Fibroblast of lung (primary cell): ENCODE measurements at regions not wholly inside any gene's neighbourhood (a gene's known extent, or its start where the extent isn't known, plus 50 kb on each side); places are given as distances from the start of the nearest gene placed in this dataset.

Experiments used
- EZH2 ChIP-seq: IDR thresholded peaks from 2 replicates; pipeline ENCODE4 v1.5.1; 2012; ENCODE audit warnings: low read length, control low read depth, mild to moderate bottlenecking; ENCODE audit errors: missing control alignments
- TF ChIP-seq, protein P1 (sequence below), 2 donors: IDR thresholded peaks in 1 of 2; conservative IDR thresholded peaks in 1 of 2; 1 replicate in 1 of 2; 2 replicates in 1 of 2; pipeline ENCODE4 v1.5.1; 2011 to 2012; ENCODE audit warnings: low read length in 2 of 2, control low read depth in 1 of 2, inconsistent platforms in 1 of 2, low read depth in 1 of 2, mild to moderate bottlenecking in 1 of 2

DNA sequence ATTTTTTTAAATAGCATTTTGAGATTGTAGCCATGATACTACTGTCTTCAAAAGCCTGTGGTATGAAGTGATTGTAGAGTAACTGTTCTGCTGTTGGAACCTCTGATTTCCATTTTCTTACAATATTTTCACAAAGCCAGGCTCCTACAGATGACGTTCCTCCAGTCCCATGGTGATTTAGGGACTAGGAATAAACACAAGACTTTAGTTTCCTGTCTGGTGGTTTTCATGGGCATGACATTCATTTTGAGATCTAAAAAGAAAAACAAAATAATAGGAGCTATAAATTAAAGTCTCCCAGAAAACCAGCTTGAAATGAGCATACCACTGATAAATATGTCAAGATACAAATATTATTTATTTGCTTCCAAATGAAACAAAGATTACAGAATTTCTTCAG, 1223.5 kb upstream of the CELF4 start:
- no peak for TF ChIP-seq EZH2
- TF ChIP-seq, protein P1, sequence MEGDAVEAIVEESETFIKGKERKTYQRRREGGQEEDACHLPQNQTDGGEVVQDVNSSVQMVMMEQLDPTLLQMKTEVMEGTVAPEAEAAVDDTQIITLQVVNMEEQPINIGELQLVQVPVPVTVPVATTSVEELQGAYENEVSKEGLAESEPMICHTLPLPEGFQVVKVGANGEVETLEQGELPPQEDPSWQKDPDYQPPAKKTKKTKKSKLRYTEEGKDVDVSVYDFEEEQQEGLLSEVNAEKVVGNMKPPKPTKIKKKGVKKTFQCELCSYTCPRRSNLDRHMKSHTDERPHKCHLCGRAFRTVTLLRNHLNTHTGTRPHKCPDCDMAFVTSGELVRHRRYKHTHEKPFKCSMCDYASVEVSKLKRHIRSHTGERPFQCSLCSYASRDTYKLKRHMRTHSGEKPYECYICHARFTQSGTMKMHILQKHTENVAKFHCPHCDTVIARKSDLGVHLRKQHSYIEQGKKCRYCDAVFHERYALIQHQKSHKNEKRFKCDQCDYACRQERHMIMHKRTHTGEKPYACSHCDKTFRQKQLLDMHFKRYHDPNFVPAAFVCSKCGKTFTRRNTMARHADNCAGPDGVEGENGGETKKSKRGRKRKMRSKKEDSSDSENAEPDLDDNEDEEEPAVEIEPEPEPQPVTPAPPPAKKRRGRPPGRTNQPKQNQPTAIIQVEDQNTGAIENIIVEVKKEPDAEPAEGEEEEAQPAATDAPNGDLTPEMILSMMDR (conservative IDR thresholded peaks at IDR 0.05 in 1 of 2, IDR thresholded peaks at IDR 0.05 in 1 of 2; ENCODE audit: low read depth in 1 of 2, low read length in 2 of 2), result no peak
